Testis (tissue), 2 donors: ENCODE measurements at regions not wholly inside any gene's neighbourhood (a gene's known extent, or its start where the extent isn't known, plus 50 kb on each side); places are given as distances from the start of the nearest gene placed in this dataset.
A peak's percentile ranks its signal among the peaks of the same experiment; 100 is the strongest.
"Not testable (repeated sequence)": the region's sequence is repeated elsewhere in the genome, so short reads cannot be mapped to it uniquely, and the experiment has no call there.

Experiments used
- DNase-seq: peaks from one replicate; pipeline ENCODE4 v3.0.0-alpha.2; 2019
- H3K27ac ChIP-seq, 2 donors: fragments of 200-600 bp; sonication (generic); one replicate each; pipeline ENCODE4 v1.5.1; 2019
- H3K27me3 ChIP-seq: fragments of 200-600 bp; sonication (generic); one replicate; pipeline ENCODE4 v1.5.1; 2019
- H3K36me3 ChIP-seq: fragments of 200-600 bp; sonication (generic); one replicate; pipeline ENCODE4 v1.5.1; 2017; ENCODE audit warnings: low read depth; ENCODE audit errors: missing control alignments
- H3K4me1 ChIP-seq: fragments of 200-600 bp; sonication (generic); one replicate; pipeline ENCODE4 v1.5.1; 2019
- H3K4me3 ChIP-seq, 2 donors: fragments of 200-600 bp; sonication (generic); one replicate each; pipeline ENCODE4 v1.5.1; 2017 to 2019
- H3K9me3 ChIP-seq: fragments of 200-600 bp; sonication (generic); one replicate; pipeline ENCODE4 v1.5.1; 2017
- CTCF ChIP-seq, 3 experiments: fragments of 450-650 bp in 2 of 3; fragments of 200-600 bp in 1 of 3; sonication (generic) in 1 of 3; IDR thresholded peaks; one replicate each; pipeline ENCODE4 v1.5.1; 2016 to 2019; ENCODE audit warnings: antibody characterized with exemption in 3 of 3, mild to moderate bottlenecking in 2 of 3, moderate library complexity in 1 of 3
- POLR2A ChIP-seq: fragments of 450-650 bp; IDR thresholded peaks from one replicate; pipeline ENCODE4 v1.6.1; 2017; ENCODE audit warnings: antibody characterized with exemption, mild to moderate bottlenecking, moderate library complexity
- WGBS, 2 donors: methylation state at CpG; one replicate each; pipeline ENCODE4 v1.1.5; 2018; 5-methylcytosine and 5-hydroxymethylcytosine counted together
- intact Hi-C: fragments of 100-400 bp; cut with DNase I; formaldehyde crosslinking; loops from one replicate; pipeline ENCODE4 v1.15.1; 2023; ENCODE audit warnings: low total_unique reads

GRCh38 chr7:131762753-131763152, 206.3 kb upstream of the PODXL start:
- Histone ChIP-seq H3K27ac (no peak overlapping the region), H3K9me3 (no peaks in the 10 kb centered on the region), H3K27me3 (no peaks in the 10 kb centered on the region), H3K4me1 (no peaks in the 10 kb centered on the region), H3K36me3 (no peaks in the 10 kb centered on the region), H3K4me3 (no peak overlapping the region)
- intact Hi-C loops, result no loop called here
- no peak for DNase-seq
- no peak for TF ChIP-seq POLR2A
- no peak for TF ChIP-seq CTCF (IDR thresholded peaks at IDR 0.05)
- 81 to 91% methylated on average over 2 of the region's 2 CpGs for WGBS, 2 donors

GRCh38 chr7:131755801-131756200, 199.4 kb upstream of the PODXL start:
- H3K27ac ChIP-seq, H3K27me3 ChIP-seq, DNase-seq, H3K4me3 ChIP-seq, H3K4me1 ChIP-seq, intact Hi-C loops, H3K9me3 ChIP-seq, H3K36me3 ChIP-seq: not testable (repeated sequence)
- WGBS, 2 donors, result 72 to 73% methylated on average over 28 of the region's 28 CpGs

GRCh38 chr7:131753620-131754222, 197.3 kb upstream of the PODXL start:
- TF ChIP-seq CTCF (IDR thresholded peaks at IDR 0.05) (peak in 1 of 3 experiments; percentile 16), POLR2A (no peak)
- Histone ChIP-seq H3K27me3 (no peaks in the 10 kb centered on the region), H3K36me3 (no peaks in the 10 kb centered on the region), H3K4me1 (no peaks in the 10 kb centered on the region), H3K4me3 (no peak overlapping the region), H3K9me3 (no peaks in the 10 kb centered on the region), H3K27ac (no peak overlapping the region)
- intact Hi-C loops, result no loop called here
- no peak for DNase-seq
- 46% methylated on average over 11 of the region's 11 CpGs for WGBS, 2 donors

GRCh38 chr7:131747658-131748232, 191.3 kb upstream of the PODXL start:
- WGBS, 2 donors, result 41 to 54% methylated on average over 3 of the region's 3 CpGs
- Histone ChIP-seq H3K27me3 (no peaks in the 10 kb centered on the region), H3K27ac (no peak overlapping the region), H3K9me3 (no peaks in the 10 kb centered on the region), H3K36me3 (no peaks in the 10 kb centered on the region), H3K4me3 (no peak overlapping the region), H3K4me1 (no peaks in the 10 kb centered on the region)
- TF ChIP-seq CTCF (IDR thresholded peaks at IDR 0.05), result no peak
- no peak for TF ChIP-seq POLR2A
- no peak for DNase-seq
- intact Hi-C loops, result no loop called here

GRCh38 chr7:131745390-131746248, 189.2 kb upstream of the PODXL start:
- DNase-seq, result peak; percentile 50
- intact Hi-C loops, result no loop called here
- WGBS, 2 donors, result 35 to 37% methylated on average over 15 of the region's 15 CpGs
- H3K9me3 ChIP-seq, result no peaks in the 10 kb centered on the region
- H3K27ac ChIP-seq, result no peak overlapping the region
- no peaks in the 10 kb centered on the region for H3K27me3 ChIP-seq
- H3K36me3 ChIP-seq, result no peaks in the 10 kb centered on the region
- no peak for TF ChIP-seq CTCF (IDR thresholded peaks at IDR 0.05)
- TF ChIP-seq POLR2A, result no peak
- no peaks in the 10 kb centered on the region for H3K4me1 ChIP-seq
- H3K4me3 ChIP-seq, result no peak overlapping the region
